ENCODE measurements at regions not wholly inside any gene's neighbourhood (a gene's known extent, or its start where the extent isn't known, plus 50 kb on each side); places are given as distances from the start of the nearest gene placed in this dataset.

- Histone ChIP-seq H3K4me1 (replicated peaks in 1 of 4; ENCODE audit: control insufficient read depth in 3 of 4, insufficient read depth in 4 of 4, low read length in 3 of 4) (no peaks in the 10 kb centered on the region), H2AFZ (ENCODE audit: low read length) (no peak overlapping the region), H4K8ac (ENCODE audit: extremely low read depth, insufficient read depth, low read length) (no peak overlapping the region), H4K5ac (ENCODE audit: insufficient read length, low read depth, low read length) (no peak overlapping the region), H2BK12ac (ENCODE audit: low read depth, low read length) (no peak overlapping the region), H3K14ac (ENCODE audit: insufficient read length) (no peak overlapping the region), H3K27ac (ENCODE audit: low read depth, low read length) (no peak overlapping the region), H3K36me3 (ENCODE audit: control insufficient read depth in 2 of 4, insufficient read depth in 4 of 4, low read length in 3 of 4) (no peaks in the 10 kb centered on the region), H3K23ac (ENCODE audit: insufficient read length) (no peak overlapping the region), H3K9ac (replicated peaks in 1 of 4; ENCODE audit: extremely low read depth in 1 of 4, low read depth in 3 of 4, low read length in 3 of 4) (no peak overlapping the region), H3K23me2 (ENCODE audit: low read depth, low read length) (no peaks in the 10 kb centered on the region), H2BK15ac (ENCODE audit: low read length) (no peak overlapping the region), H3K79me2 (ENCODE audit: control insufficient read depth in 1 of 2, insufficient read depth in 2 of 2, low read length in 2 of 2) (no peaks in the 10 kb centered on the region), H3K4ac (replicated peaks; ENCODE audit: insufficient read length, low read depth, low read length) (no peak overlapping the region), H4K91ac (replicated peaks; ENCODE audit: insufficient read length, low read length) (no peak overlapping the region), H3K79me1 (ENCODE audit: low read depth, low read length) (no peaks in the 10 kb centered on the region), H3K4me2 (ENCODE audit: insufficient read depth in 1 of 2, low read depth in 2 of 2, low read length in 2 of 2) (no peak overlapping the region), H2BK20ac (ENCODE audit: low read length) (no peak overlapping the region), H3K9me3 (ENCODE audit: insufficient read depth in 2 of 2, low read depth in 1 of 2, low read length in 1 of 2) (no peaks in the 10 kb centered on the region), H3K56ac (replicated peaks; ENCODE audit: insufficient read length, low read depth, low read length) (no peak overlapping the region), H2BK120ac (replicated peaks; ENCODE audit: low read depth, low read length) (no peak overlapping the region), H3K18ac (ENCODE audit: extremely low read depth, low read length) (no peak overlapping the region), H2AK5ac (ENCODE audit: low read depth, low read length) (no peak overlapping the region), H4K20me1 (replicated peaks in 1 of 2; ENCODE audit: control insufficient read depth in 1 of 2, insufficient read depth in 2 of 2, low read length in 2 of 2) (no peaks in the 10 kb centered on the region), H3K4me3 (ENCODE audit: extremely low read depth in 1 of 4, insufficient read depth in 2 of 4, low read depth in 3 of 4, low read length in 4 of 4) (no peak overlapping the region), H3K27me3 (replicated peaks in 1 of 4; ENCODE audit: control insufficient read depth in 3 of 4, extremely low read depth in 1 of 4, insufficient read depth in 3 of 4, low read length in 3 of 4) (no peaks in the 10 kb centered on the region), H2BK5ac (ENCODE audit: low read depth, low read length) (no peak overlapping the region)
- ChIA-PET CTCF (ENCODE audit: partially characterized antibody) (no interaction called here), POLR2A (ENCODE audit: partially characterized antibody) (no interaction called here)
- no peak for FAIRE-seq
- TF ChIP-seq RBBP5 (IDR thresholded peaks at IDR 0.05; ENCODE audit: borderline replicate concordance, low read depth, low read length) = no peak
- no peak for TF ChIP-seq POLR2A (IDR thresholded peaks at IDR 0.05; ENCODE audit: control extremely low read depth in 1 of 2, low read depth in 2 of 2, low read length in 2 of 2)
- no peak for TF ChIP-seq SP1 (IDR thresholded peaks at IDR 0.05; ENCODE audit: low read depth, low read length)
- no peak for TF ChIP-seq JUN (IDR thresholded peaks at IDR 0.05; ENCODE audit: low read depth, low read length)
- TF ChIP-seq CTBP2 (IDR thresholded peaks at IDR 0.05; ENCODE audit: borderline replicate concordance, insufficient read depth, insufficient read length, low read length) = no peak
- no peak for TF ChIP-seq TCF12 (IDR thresholded peaks at IDR 0.05; ENCODE audit: low read depth, low read length)
- DNase-seq (ENCODE audit: low read depth in 1 of 2, low spot score in 2 of 2) = no peak
Measured at GRCh38 chr1:96364576-96364975, 357.0 kb upstream of the PTBP2 start.

Measured in H1 (cell line).